ENCODE measurements at regions not wholly inside any gene's neighbourhood (a gene's known extent, or its start where the extent isn't known, plus 50 kb on each side); places are given as distances from the start of the nearest gene placed in this dataset.
"Not testable (repeated sequence)": the region's sequence is repeated elsewhere in the genome, so short reads cannot be mapped to it uniquely, and the experiment has no call there.

GRCh38 chr13:86253497-86253896 lies 454.3 kb upstream of the SLITRK6 start:
- DNase-seq = not testable (repeated sequence)

- DNase-seq = not testable (repeated sequence)
Measured at GRCh38 chr13:86255820-86256219, 456.6 kb upstream of the SLITRK6 start.

- DNase-seq = no peak
Measured at GRCh38 chr13:86269511-86269910, 470.3 kb upstream of the SLITRK6 start.

- no peak for DNase-seq
Measured at GRCh38 chr13:86282442-86282841, 483.2 kb upstream of the SLITRK6 start.

- no peak for DNase-seq
Measured at GRCh38 chr13:86283031-86283430, 483.8 kb upstream of the SLITRK6 start.

GRCh38 chr13:86298725-86299124 lies 499.5 kb upstream of the SLITRK6 start:
- DNase-seq = no peak

- no peak for DNase-seq
Measured at GRCh38 chr13:86299128-86299527, 499.9 kb upstream of the SLITRK6 start.

- no peak for DNase-seq
Measured at GRCh38 chr13:86309881-86310280, 510.7 kb upstream of the SLITRK6 start.

- DNase-seq = no peak
Measured at GRCh38 chr13:86313421-86313820, 514.2 kb upstream of the SLITRK6 start.

- DNase-seq = no peak
Measured at GRCh38 chr13:86318450-86318849, 519.2 kb upstream of the SLITRK6 start.

- DNase-seq = no peak
Measured at GRCh38 chr13:86324191-86324590, 525.0 kb upstream of the SLITRK6 start.

- DNase-seq = no peak
Measured at GRCh38 chr13:86355301-86355700, 556.1 kb upstream of the SLITRK6 start.

- no peak for DNase-seq
Measured at GRCh38 chr13:86357106-86357505, 557.9 kb upstream of the SLITRK6 start.

GRCh38 chr13:86363749-86364148 lies 564.5 kb upstream of the SLITRK6 start:
- DNase-seq = not testable (repeated sequence)

GRCh38 chr13:86368924-86369323 lies 569.7 kb upstream of the SLITRK6 start:
- DNase-seq = no peak

- no peak for DNase-seq
Measured at GRCh38 chr13:86377451-86377850, 578.2 kb upstream of the SLITRK6 start.

GRCh38 chr13:86378628-86379027 lies 579.4 kb upstream of the SLITRK6 start:
- no peak for DNase-seq

- DNase-seq = peak; percentile 6
Measured at GRCh38 chr13:86383151-86383550, 583.9 kb upstream of the SLITRK6 start.

GRCh38 chr13:86383561-86383960 lies 584.3 kb upstream of the SLITRK6 start:
- no peak for DNase-seq

GRCh38 chr13:86397635-86398034 lies 598.4 kb upstream of the SLITRK6 start:
- DNase-seq = no peak

- DNase-seq = no peak
Measured at GRCh38 chr13:86399572-86399971, 600.4 kb upstream of the SLITRK6 start.

GRCh38 chr13:86402500-86402899 lies 603.3 kb upstream of the SLITRK6 start:
- DNase-seq = no peak

GRCh38 chr13:86403181-86403580 lies 604.0 kb upstream of the SLITRK6 start:
- no peak for DNase-seq

- DNase-seq = no peak
Measured at GRCh38 chr13:86409466-86410241, 610.4 kb upstream of the SLITRK6 start.

All from occipital lobe (tissue), 1 donor.